CD14-positive monocyte (primary cell): ENCODE measurements at regions not wholly inside any gene's neighbourhood (a gene's known extent, or its start where the extent isn't known, plus 50 kb on each side); places are given as distances from the start of the nearest gene placed in this dataset.
A peak's percentile ranks its signal among the peaks of the same experiment; 100 is the strongest.

ENCODE experiments used
- DNase-seq, 3 donors: peaks; one replicate each; pipeline ENCODE4 v3.0.0-alpha.2; 2011 to 2022
- H2AFZ ChIP-seq: 2 replicates; pipeline ENCODE4 v1.6.0; 2012; ENCODE audit warnings: mild to moderate bottlenecking, low read depth, low read length, inconsistent platforms; ENCODE audit not compliant: insufficient read depth, poor library complexity, severe bottlenecking
- H3K27ac ChIP-seq, 2 donors: 1 replicate in 1 of 2; 2 replicates in 1 of 2; pipeline ENCODE4 v1.5.1; 2012 to 2013; ENCODE audit warnings: low read length in 2 of 2, control low read depth in 1 of 2, inconsistent platforms in 1 of 2, low read depth in 1 of 2, mild to moderate bottlenecking in 1 of 2
- H3K27me3 ChIP-seq, 2 donors: one replicate each; pipeline versions ENCODE4 v1.6.0 to v1.6.1; 2011 to 2013; ENCODE audit warnings: low read length in 2 of 2; ENCODE audit not compliant: control insufficient read depth in 2 of 2, insufficient read depth in 2 of 2
- H3K36me3 ChIP-seq, 2 donors: replicated peaks in 1 of 2; 1 replicate in 1 of 2; 2 replicates in 1 of 2; pipeline versions ENCODE4 v1.5.1 to v1.6.1; 2012 to 2013; ENCODE audit warnings: low read length in 2 of 2, control low read depth in 1 of 2, inconsistent platforms in 1 of 2, mild to moderate bottlenecking in 1 of 2; ENCODE audit not compliant: insufficient read depth in 2 of 2, control insufficient read depth in 1 of 2
- H3K4me1 ChIP-seq, 2 donors: 1 replicate in 1 of 2; 2 replicates in 1 of 2; pipeline versions ENCODE4 v1.5.1 to v1.6.1; 2012 to 2013; ENCODE audit warnings: low read length in 2 of 2, control low read depth in 1 of 2, inconsistent platforms in 1 of 2, mild to moderate bottlenecking in 1 of 2, moderate library complexity in 1 of 2; ENCODE audit not compliant: insufficient read depth in 2 of 2, control insufficient read depth in 1 of 2
- H3K4me2 ChIP-seq: replicated peaks from 2 replicates; pipeline ENCODE3; 2012; ENCODE audit warnings: low read length, moderate library complexity, mild to moderate bottlenecking; ENCODE audit not compliant: poor library complexity, severe bottlenecking; ENCODE audit errors: extremely low read depth
- H3K4me3 ChIP-seq, 3 experiments: fragments of 200-600 bp in 1 of 3; sonication (generic) in 1 of 3; replicated peaks in 1 of 3; 1 replicate in 2 of 3; 2 replicates in 1 of 3; pipeline ENCODE4 v1.5.1; 2011 to 2013; ENCODE audit warnings: low read length in 3 of 3, mild to moderate bottlenecking in 3 of 3, control low read depth in 2 of 3, low read depth in 2 of 3, inconsistent platforms in 1 of 3, moderate library complexity in 1 of 3
- H3K79me2 ChIP-seq: 2 replicates; pipeline ENCODE4 v1.6.0; 2012; ENCODE audit warnings: mild to moderate bottlenecking, control low read depth, inconsistent platforms, low read length, moderate library complexity; ENCODE audit not compliant: insufficient read depth
- H3K9ac ChIP-seq: 2 replicates; pipeline ENCODE4 v1.6.0; 2017; ENCODE audit warnings: low read length, mild to moderate bottlenecking; ENCODE audit not compliant: insufficient read depth, poor library complexity, severe bottlenecking
- H3K9me3 ChIP-seq, 2 donors: replicated peaks in 1 of 2; 1 replicate in 1 of 2; 2 replicates in 1 of 2; pipeline versions ENCODE4 v1.5.1 to v1.6.1; 2012 to 2013; ENCODE audit warnings: low read length in 2 of 2, control low read depth in 1 of 2; ENCODE audit not compliant: control insufficient read depth in 1 of 2, insufficient read depth in 1 of 2
- H4K20me1 ChIP-seq: 2 replicates; pipeline ENCODE4 v1.6.0; 2012; ENCODE audit warnings: mild to moderate bottlenecking, low read length, control low read depth, moderate library complexity; ENCODE audit not compliant: insufficient read depth
- H3K27ac Mint-ChIP-seq, 7 donors: one replicate each; pipeline ENCODE4 v1.8.0; 2020; ENCODE audit warnings: mild to moderate bottlenecking in 7 of 7, mixed read lengths in 7 of 7, moderate library complexity in 6 of 7, inconsistent platforms in 2 of 7
- H3K27me3 Mint-ChIP-seq, 3 donors: one replicate each; pipeline ENCODE4 v1.8.0; 2021 to 2022; ENCODE audit warnings: low read depth in 3 of 3, mild to moderate bottlenecking in 3 of 3, mixed read lengths in 3 of 3, moderate library complexity in 3 of 3, inconsistent platforms in 1 of 3
- H3K36me3 Mint-ChIP-seq, 2 donors: one replicate each; pipeline ENCODE4 v1.8.0; 2020; ENCODE audit warnings: mixed read lengths in 2 of 2, inconsistent platforms in 1 of 2, mild to moderate bottlenecking in 1 of 2
- H3K4me1 Mint-ChIP-seq: one replicate; pipeline ENCODE4 v1.8.0; 2020; ENCODE audit warnings: mild to moderate bottlenecking, mixed read lengths
- H3K4me3 Mint-ChIP-seq, 2 donors: one replicate each; pipeline ENCODE4 v1.8.0; 2020; ENCODE audit warnings: mild to moderate bottlenecking in 2 of 2, mixed read lengths in 2 of 2, moderate library complexity in 1 of 2
- H3K9me3 Mint-ChIP-seq, 7 donors: one replicate each; pipeline ENCODE4 v1.8.0; 2020 to 2022; ENCODE audit warnings: mixed read lengths in 7 of 7, mild to moderate bottlenecking in 6 of 7, moderate library complexity in 6 of 7, inconsistent platforms in 2 of 7
- WGBS: methylation state at CpG from one replicate; pipeline ENCODE4 v1.1.5; 2013; ENCODE audit warnings: missing lambda C conversion rate; ENCODE audit not compliant: insufficient coverage; 5-methylcytosine and 5-hydroxymethylcytosine counted together
- intact Hi-C, 2 donors: fragments of 100-400 bp; cut with micrococcal nuclease; formaldehyde crosslinking; loops; one replicate each; pipeline versions ENCODE4 v1.15.0 to v1.15.1; 2023
- TF ChIP-seq, protein P1 (sequence below): fragments of 200-600 bp; IDR thresholded peaks from one replicate; pipeline ENCODE4 v1.8.0; 2022; ENCODE audit warnings: antibody characterized with exemption, mild to moderate bottlenecking

DNA sequence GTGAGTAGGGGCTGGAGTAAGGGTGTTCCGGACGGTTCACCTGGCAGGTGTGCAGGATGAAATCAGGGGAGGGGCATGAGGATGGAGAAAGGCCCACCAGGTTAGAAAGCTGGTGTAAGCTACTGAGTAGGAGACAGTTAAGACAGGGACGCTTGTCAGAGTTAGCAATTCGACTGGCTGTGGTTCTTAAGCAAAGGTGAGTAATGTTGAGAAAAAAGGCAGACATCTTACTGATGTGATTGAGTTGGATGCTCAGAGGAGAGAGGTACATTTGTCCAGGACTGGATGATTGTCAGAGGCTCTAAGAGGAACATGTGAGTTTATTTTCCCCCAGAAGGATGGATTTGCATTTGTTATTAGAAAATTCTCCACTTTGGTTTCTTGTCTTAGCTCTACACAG, 90.5 kb upstream of the MGAT5 start:
- Mint-ChIP-seq H3K27me3 (peaks cover 0 to 2% (median 0%) of the 10 kb centered on the region in 3 donors), H3K9me3 (no peaks in the 10 kb centered on the region), H3K27ac (peak overlapping the region in 1 of 7 donors; percentile 4), H3K36me3 (peaks cover 2 to 8% of the 10 kb centered on the region in 2 donors), H3K4me1 (peaks cover 31% of the 10 kb centered on the region), H3K4me3 (no peak overlapping the region)
- intact Hi-C loops, result no loop called here
- Histone ChIP-seq H4K20me1 (peaks cover 49% of the 10 kb centered on the region), H3K9ac (no peak overlapping the region), H3K36me3 (no peaks in the 10 kb centered on the region), H3K27me3 (no peaks in the 10 kb centered on the region), H2AFZ (no peak overlapping the region), H3K27ac (no peak overlapping the region), H3K4me3 (no peak overlapping the region), H3K4me2 (no peak overlapping the region), H3K4me1 (peaks cover 13 to 15% of the 10 kb centered on the region in 2 donors), H3K9me3 (no peaks in the 10 kb centered on the region), H3K79me2 (peaks cover 51% of the 10 kb centered on the region)
- TF ChIP-seq, protein P1, sequence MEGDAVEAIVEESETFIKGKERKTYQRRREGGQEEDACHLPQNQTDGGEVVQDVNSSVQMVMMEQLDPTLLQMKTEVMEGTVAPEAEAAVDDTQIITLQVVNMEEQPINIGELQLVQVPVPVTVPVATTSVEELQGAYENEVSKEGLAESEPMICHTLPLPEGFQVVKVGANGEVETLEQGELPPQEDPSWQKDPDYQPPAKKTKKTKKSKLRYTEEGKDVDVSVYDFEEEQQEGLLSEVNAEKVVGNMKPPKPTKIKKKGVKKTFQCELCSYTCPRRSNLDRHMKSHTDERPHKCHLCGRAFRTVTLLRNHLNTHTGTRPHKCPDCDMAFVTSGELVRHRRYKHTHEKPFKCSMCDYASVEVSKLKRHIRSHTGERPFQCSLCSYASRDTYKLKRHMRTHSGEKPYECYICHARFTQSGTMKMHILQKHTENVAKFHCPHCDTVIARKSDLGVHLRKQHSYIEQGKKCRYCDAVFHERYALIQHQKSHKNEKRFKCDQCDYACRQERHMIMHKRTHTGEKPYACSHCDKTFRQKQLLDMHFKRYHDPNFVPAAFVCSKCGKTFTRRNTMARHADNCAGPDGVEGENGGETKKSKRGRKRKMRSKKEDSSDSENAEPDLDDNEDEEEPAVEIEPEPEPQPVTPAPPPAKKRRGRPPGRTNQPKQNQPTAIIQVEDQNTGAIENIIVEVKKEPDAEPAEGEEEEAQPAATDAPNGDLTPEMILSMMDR, result no peak
- WGBS, result 97% methylated on average over 4 of the region's 4 CpGs
- no peak for DNase-seq

DNA sequence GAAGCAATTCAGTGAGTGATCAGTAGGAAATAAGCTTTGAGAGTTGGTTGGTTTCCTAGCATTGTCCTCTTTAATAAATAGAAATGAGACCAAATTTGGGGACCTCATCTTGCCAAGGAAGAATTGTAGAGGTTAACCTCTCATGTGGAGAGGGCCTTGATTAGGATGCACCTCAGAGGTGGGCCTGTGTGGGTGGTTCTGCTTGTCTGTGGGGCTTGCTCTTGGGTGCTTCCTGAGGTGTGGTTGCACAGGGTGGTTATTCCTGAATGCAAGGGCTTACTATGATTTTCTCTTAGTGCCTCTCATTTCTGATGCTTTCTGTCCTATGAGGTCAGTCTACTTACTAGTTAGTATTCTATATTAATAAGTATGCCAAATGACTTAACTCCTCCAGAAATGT, 89.6 kb upstream of the MGAT5 start:
- no peak overlapping the region for H2AFZ ChIP-seq

More for the DNA sequence above, 89.6 kb upstream of the MGAT5 start:
- Histone ChIP-seq H3K79me2 (peaks cover 53% of the 10 kb centered on the region), H3K9ac (no peak overlapping the region), H3K36me3 (no peaks in the 10 kb centered on the region), H3K9me3 (no peaks in the 10 kb centered on the region), H3K4me3 (no peak overlapping the region), H3K4me1 (peaks cover 13 to 15% of the 10 kb centered on the region in 2 donors), H3K4me2 (no peak overlapping the region), H4K20me1 (peaks cover 43% of the 10 kb centered on the region), H3K27ac (no peak overlapping the region), H3K27me3 (no peaks in the 10 kb centered on the region)
- Mint-ChIP-seq H3K4me3 (no peak overlapping the region), H3K4me1 (peaks cover 31% of the 10 kb centered on the region), H3K27me3 (peaks cover 0 to 2% (median 0%) of the 10 kb centered on the region in 3 donors), H3K36me3 (peaks cover 2 to 8% of the 10 kb centered on the region in 2 donors), H3K27ac (no peak overlapping the region), H3K9me3 (no peaks in the 10 kb centered on the region)
- intact Hi-C loops, result no loop called here
- no peak for DNase-seq
- TF ChIP-seq, protein P1, result no peak
